ENCODE measurements at regions not wholly inside any gene's neighbourhood (a gene's known extent, or its start where the extent isn't known, plus 50 kb on each side); places are given as distances from the start of the nearest gene placed in this dataset.

GRCh38 chr1:5267603-5268235, 613.3 kb downstream of the AJAP1 start:
- TF ChIP-seq CTCF (IDR thresholded peaks at IDR 0.05) = no peak
- no peak for TF ChIP-seq POLR2A (IDR thresholded peaks at IDR 0.05)
- intact Hi-C loops (cut with DNase I; ENCODE audit: low total_unique reads) = no loop called here
- no peak overlapping the region for H3K4me3 ChIP-seq (ENCODE audit: low read depth, poor library complexity, severe bottlenecking)
- WGBS, 2 donors = 44 to 45% methylated on average over 14 of the region's 14 CpGs
- peak in 1 of 2 donors; percentile 68 for DNase-seq (ENCODE audit: low spot score in 2 of 2)

- no peak overlapping the region for H3K4me3 ChIP-seq (ENCODE audit: low read depth, poor library complexity, severe bottlenecking)
- intact Hi-C loops (cut with DNase I; ENCODE audit: low total_unique reads) = no loop called here
- TF ChIP-seq CTCF (IDR thresholded peaks at IDR 0.05) = no peak
- no peak for TF ChIP-seq POLR2A (IDR thresholded peaks at IDR 0.05)
- DNase-seq (ENCODE audit: low spot score in 2 of 2) = peak in 1 of 2 donors; percentile 58
- WGBS, 2 donors = 63 to 66% methylated on average over 11 to 13 of the region's 14 CpGs
Measured at GRCh38 chr1:5265438-5266075, 611.1 kb downstream of the AJAP1 start.

- WGBS, 2 donors = 60 to 70% methylated on average over 6 of the region's 6 CpGs
- no peak for DNase-seq (ENCODE audit: low spot score in 2 of 2)
- intact Hi-C loops (cut with DNase I; ENCODE audit: low total_unique reads) = no loop called here
- H3K4me3 ChIP-seq (ENCODE audit: low read depth, poor library complexity, severe bottlenecking) = no peak overlapping the region
- no peak for TF ChIP-seq POLR2A (IDR thresholded peaks at IDR 0.05)
- no peak for TF ChIP-seq CTCF (IDR thresholded peaks at IDR 0.05)
Measured at GRCh38 chr1:5264476-5264875, 610.1 kb downstream of the AJAP1 start.

- TF ChIP-seq POLR2A (IDR thresholded peaks at IDR 0.05) (no peak), CTCF (IDR thresholded peaks at IDR 0.05) (no peak)
- no peak overlapping the region for H3K4me3 ChIP-seq (ENCODE audit: low read depth, poor library complexity, severe bottlenecking)
- DNase-seq (ENCODE audit: low spot score in 2 of 2) = no peak
- 62 to 77% methylated on average over 2 of the region's 2 CpGs for WGBS, 2 donors
- intact Hi-C loops (cut with DNase I; ENCODE audit: low total_unique reads) = no loop called here
Measured at GRCh38 chr1:5256793-5257192, 602.4 kb downstream of the AJAP1 start.

GRCh38 chr1:5254975-5255374, 600.6 kb downstream of the AJAP1 start:
- peak in 1 of 2 donors; percentile 61 for DNase-seq (ENCODE audit: low spot score in 2 of 2)
- H3K4me3 ChIP-seq (ENCODE audit: low read depth, poor library complexity, severe bottlenecking) = no peak overlapping the region
- intact Hi-C loops (cut with DNase I; ENCODE audit: low total_unique reads) = no loop called here
- 70 to 100% methylated on average over 2 of the region's 2 CpGs for WGBS, 2 donors
- TF ChIP-seq CTCF (IDR thresholded peaks at IDR 0.05) (no peak), POLR2A (IDR thresholded peaks at IDR 0.05) (no peak)

Data from lower leg skin (tissue), 4 donors.